Right lobe of liver (tissue), 4 donors: ENCODE measurements at regions not wholly inside any gene's neighbourhood (a gene's known extent, or its start where the extent isn't known, plus 50 kb on each side); places are given as distances from the start of the nearest gene placed in this dataset.

Experiments used
- POLR2A ChIP-seq: fragments of 450-650 bp; IDR thresholded peaks from one replicate; pipeline ENCODE4 v1.6.1; 2017; ENCODE audit warnings: antibody characterized with exemption, mild to moderate bottlenecking
- TF ChIP-seq, protein P1 (sequence below), 4 donors: fragments of 200-600 bp in 3 of 4; fragments of 450-650 bp in 1 of 4; IDR thresholded peaks; one replicate each; pipeline versions ENCODE4 v1.5.1 to v1.8.0; 2016 to 2022; ENCODE audit warnings: antibody characterized with exemption in 4 of 4, mild to moderate bottlenecking in 2 of 4
- donor health status: DM: no; HTN: no; CAD: no.
- donor health status: DM: no; HTN: no; CAD: no.
- donor health status: DM: no; HTN: yes; CAD: no.

- TF ChIP-seq, protein P1, sequence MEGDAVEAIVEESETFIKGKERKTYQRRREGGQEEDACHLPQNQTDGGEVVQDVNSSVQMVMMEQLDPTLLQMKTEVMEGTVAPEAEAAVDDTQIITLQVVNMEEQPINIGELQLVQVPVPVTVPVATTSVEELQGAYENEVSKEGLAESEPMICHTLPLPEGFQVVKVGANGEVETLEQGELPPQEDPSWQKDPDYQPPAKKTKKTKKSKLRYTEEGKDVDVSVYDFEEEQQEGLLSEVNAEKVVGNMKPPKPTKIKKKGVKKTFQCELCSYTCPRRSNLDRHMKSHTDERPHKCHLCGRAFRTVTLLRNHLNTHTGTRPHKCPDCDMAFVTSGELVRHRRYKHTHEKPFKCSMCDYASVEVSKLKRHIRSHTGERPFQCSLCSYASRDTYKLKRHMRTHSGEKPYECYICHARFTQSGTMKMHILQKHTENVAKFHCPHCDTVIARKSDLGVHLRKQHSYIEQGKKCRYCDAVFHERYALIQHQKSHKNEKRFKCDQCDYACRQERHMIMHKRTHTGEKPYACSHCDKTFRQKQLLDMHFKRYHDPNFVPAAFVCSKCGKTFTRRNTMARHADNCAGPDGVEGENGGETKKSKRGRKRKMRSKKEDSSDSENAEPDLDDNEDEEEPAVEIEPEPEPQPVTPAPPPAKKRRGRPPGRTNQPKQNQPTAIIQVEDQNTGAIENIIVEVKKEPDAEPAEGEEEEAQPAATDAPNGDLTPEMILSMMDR (IDR thresholded peaks at IDR 0.05): no peak
- no peak for TF ChIP-seq POLR2A
Measured at GRCh38 chr2:192328297-192328696, 133.6 kb upstream of the TMEFF2 start.
